ENCODE measurements at regions not wholly inside any gene's neighbourhood (a gene's known extent, or its start where the extent isn't known, plus 50 kb on each side); places are given as distances from the start of the nearest gene placed in this dataset.

GRCh38 chr9:71249729-71250317 is 128.4 kb upstream of the TRPM3 start:
- Mint-ChIP-seq H3K9me3 (no peaks in the 10 kb centered on the region), H3K4me1 (ENCODE audit: low read depth) (no peaks in the 10 kb centered on the region), H3K27ac (no peak overlapping the region), H3K27me3 (ENCODE audit: low read depth) (no peaks in the 10 kb centered on the region), H3K36me3 (ENCODE audit: low read depth) (no peaks in the 10 kb centered on the region), H3K4me3 (no peak overlapping the region)
- DNase-seq (ENCODE audit: low spot score): no peak

DNA sequence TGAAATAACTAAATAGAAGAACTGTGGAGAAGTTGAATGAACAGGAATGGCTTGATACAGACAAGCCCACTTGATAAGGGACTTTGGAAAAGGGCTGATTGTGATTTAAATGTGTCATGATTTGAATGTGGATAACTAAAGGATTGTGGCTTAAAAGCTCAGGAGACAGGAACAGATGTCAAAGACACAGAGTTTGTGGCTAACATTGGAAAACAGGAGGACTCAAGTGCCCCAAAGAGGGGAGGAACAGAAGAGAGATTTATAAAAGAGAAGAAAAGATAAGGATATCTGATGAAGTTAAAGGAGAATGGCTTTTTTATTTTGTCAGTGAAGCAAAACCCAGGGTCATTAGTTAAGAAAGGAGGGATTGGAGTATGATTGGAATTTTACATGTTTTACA is 124.2 kb upstream of the TRPM3 start:
- no peak overlapping the region for H3K4me3 Mint-ChIP-seq
- no peaks in the 10 kb centered on the region for H3K9me3 Mint-ChIP-seq
- no peak for DNase-seq (ENCODE audit: low spot score)
- H3K27ac Mint-ChIP-seq: no peak overlapping the region
- H3K27me3 Mint-ChIP-seq (ENCODE audit: low read depth): no peaks in the 10 kb centered on the region
- H3K36me3 Mint-ChIP-seq (ENCODE audit: low read depth): no peaks in the 10 kb centered on the region
- H3K4me1 Mint-ChIP-seq (ENCODE audit: low read depth): no peaks in the 10 kb centered on the region

DNA sequence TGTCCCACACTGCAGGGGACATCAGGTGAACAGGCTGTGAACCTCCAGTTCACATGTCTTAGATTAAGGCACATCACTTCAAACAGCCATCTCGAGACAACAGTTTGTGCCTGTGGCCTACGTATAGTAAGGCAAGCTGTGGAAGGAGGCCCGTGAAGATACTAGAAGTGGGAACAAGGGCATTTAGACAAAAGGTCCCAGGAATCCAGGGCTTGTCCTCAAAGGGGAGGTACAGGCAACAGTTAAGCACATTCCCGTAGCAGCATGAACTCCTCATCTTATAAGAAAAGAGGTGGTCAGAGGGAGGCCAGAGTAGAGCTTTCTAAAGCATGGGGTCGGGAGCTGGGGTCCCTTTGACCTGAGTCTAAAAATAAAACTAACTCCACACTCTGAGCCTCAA is 122.5 kb upstream of the TRPM3 start:
- no peaks in the 10 kb centered on the region for H3K27me3 Mint-ChIP-seq (ENCODE audit: low read depth)
- no peak overlapping the region for H3K27ac Mint-ChIP-seq
- no peaks in the 10 kb centered on the region for H3K4me1 Mint-ChIP-seq (ENCODE audit: low read depth)
- H3K36me3 Mint-ChIP-seq (ENCODE audit: low read depth): no peaks in the 10 kb centered on the region
- H3K9me3 Mint-ChIP-seq: no peaks in the 10 kb centered on the region
- no peak overlapping the region for H3K4me3 Mint-ChIP-seq
- DNase-seq (ENCODE audit: low spot score): no peak

- Mint-ChIP-seq H3K4me1 (ENCODE audit: low read depth) (no peaks in the 10 kb centered on the region), H3K27me3 (ENCODE audit: low read depth) (no peaks in the 10 kb centered on the region), H3K9me3 (no peaks in the 10 kb centered on the region), H3K27ac (no peak overlapping the region), H3K36me3 (ENCODE audit: low read depth) (no peaks in the 10 kb centered on the region), H3K4me3 (no peak overlapping the region)
- DNase-seq (ENCODE audit: low spot score): no peak
Observed at GRCh38 chr9:71242081-71242480, 120.7 kb upstream of the TRPM3 start.

DNA sequence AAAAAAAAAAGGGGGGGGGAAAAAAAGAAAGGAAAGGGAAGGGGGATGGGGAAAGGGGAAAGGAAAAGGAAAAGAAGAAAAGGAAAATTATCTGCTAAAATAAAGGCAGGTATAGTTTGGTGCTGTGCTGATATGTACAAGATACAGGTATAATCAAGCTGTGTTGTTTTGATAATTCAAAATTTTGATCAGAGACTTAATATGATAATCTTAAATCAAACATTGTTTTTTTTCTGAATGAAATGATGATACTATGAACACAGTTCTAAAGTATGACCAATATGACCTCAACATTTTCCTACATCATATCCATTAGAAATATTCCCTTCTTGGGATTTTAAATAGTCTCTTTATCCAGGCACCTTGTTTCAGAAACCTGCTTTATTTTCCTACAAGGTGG is 115.6 kb upstream of the TRPM3 start:
- Mint-ChIP-seq H3K36me3 (ENCODE audit: low read depth) (no peaks in the 10 kb centered on the region), H3K27ac (no peak overlapping the region), H3K4me3 (no peak overlapping the region), H3K9me3 (no peaks in the 10 kb centered on the region), H3K27me3 (ENCODE audit: low read depth) (no peaks in the 10 kb centered on the region), H3K4me1 (ENCODE audit: low read depth) (no peaks in the 10 kb centered on the region)
- no peak for DNase-seq (ENCODE audit: low spot score)

DNA sequence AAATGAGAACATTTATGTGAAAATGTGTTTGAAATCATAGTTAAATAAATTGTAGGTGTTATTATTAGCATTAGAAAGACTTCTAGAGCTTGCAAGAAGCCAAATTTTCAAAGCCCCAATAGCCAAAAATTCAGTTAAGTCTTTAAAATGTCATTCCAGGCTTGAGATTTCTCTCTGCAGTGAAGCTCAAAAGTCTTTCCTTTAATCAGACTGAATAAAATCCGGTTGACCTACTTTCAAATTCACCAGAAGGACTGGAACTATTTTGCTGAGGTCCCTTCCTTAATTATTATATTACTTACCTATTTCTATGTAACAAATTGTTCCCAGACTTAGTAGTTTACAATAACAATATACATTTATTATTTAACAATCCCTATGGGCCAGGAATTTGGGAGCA is 112.2 kb upstream of the TRPM3 start:
- no peak overlapping the region for H3K27ac Mint-ChIP-seq

GRCh38 chr9:71223953-71224538 is 102.6 kb upstream of the TRPM3 start:
- DNase-seq (ENCODE audit: low spot score): no peak
- no peaks in the 10 kb centered on the region for H3K36me3 Mint-ChIP-seq (ENCODE audit: low read depth)

More for the DNA sequence above, 112.2 kb upstream of the TRPM3 start:
- Mint-ChIP-seq H3K36me3 (ENCODE audit: low read depth) (no peaks in the 10 kb centered on the region), H3K27me3 (ENCODE audit: low read depth) (no peaks in the 10 kb centered on the region), H3K9me3 (no peaks in the 10 kb centered on the region), H3K4me1 (ENCODE audit: low read depth) (no peaks in the 10 kb centered on the region), H3K4me3 (no peak overlapping the region)
- DNase-seq (ENCODE audit: low spot score): no peak

GRCh38 chr9:71218774-71219173 is 97.4 kb upstream of the TRPM3 start:
- Mint-ChIP-seq H3K27me3 (ENCODE audit: low read depth) (no peaks in the 10 kb centered on the region), H3K4me3 (no peak overlapping the region), H3K9me3 (peaks cover 6% of the 10 kb centered on the region), H3K4me1 (ENCODE audit: low read depth) (no peaks in the 10 kb centered on the region), H3K27ac (no peak overlapping the region), H3K36me3 (ENCODE audit: low read depth) (no peaks in the 10 kb centered on the region)
- DNase-seq (ENCODE audit: low spot score): no peak

More at GRCh38 chr9:71223953-71224538, 102.6 kb upstream of the TRPM3 start:
- H3K27me3 Mint-ChIP-seq (ENCODE audit: low read depth): no peaks in the 10 kb centered on the region
- H3K9me3 Mint-ChIP-seq: no peaks in the 10 kb centered on the region
- H3K4me1 Mint-ChIP-seq (ENCODE audit: low read depth): no peaks in the 10 kb centered on the region
- H3K27ac Mint-ChIP-seq: no peak overlapping the region
- H3K4me3 Mint-ChIP-seq: no peak overlapping the region

GRCh38 chr9:71213633-71214032 is 92.2 kb upstream of the TRPM3 start:
- DNase-seq (ENCODE audit: low spot score): no peak
- no peaks in the 10 kb centered on the region for H3K36me3 Mint-ChIP-seq (ENCODE audit: low read depth)
- no peaks in the 10 kb centered on the region for H3K4me1 Mint-ChIP-seq (ENCODE audit: low read depth)
- H3K27ac Mint-ChIP-seq: no peak overlapping the region
- peaks cover 6% of the 10 kb centered on the region for H3K9me3 Mint-ChIP-seq
- no peak overlapping the region for H3K4me3 Mint-ChIP-seq
- H3K27me3 Mint-ChIP-seq (ENCODE audit: low read depth): no peaks in the 10 kb centered on the region

GRCh38 chr9:71210326-71210725 is 88.9 kb upstream of the TRPM3 start:
- peaks cover 6% of the 10 kb centered on the region for H3K9me3 Mint-ChIP-seq
- no peak overlapping the region for H3K4me3 Mint-ChIP-seq
- no peaks in the 10 kb centered on the region for H3K36me3 Mint-ChIP-seq (ENCODE audit: low read depth)
- no peaks in the 10 kb centered on the region for H3K27me3 Mint-ChIP-seq (ENCODE audit: low read depth)
- no peaks in the 10 kb centered on the region for H3K4me1 Mint-ChIP-seq (ENCODE audit: low read depth)
- H3K27ac Mint-ChIP-seq: no peak overlapping the region
- no peak for DNase-seq (ENCODE audit: low spot score)

- Mint-ChIP-seq H3K4me3 (no peak overlapping the region), H3K9me3 (peaks cover 6% of the 10 kb centered on the region), H3K27ac (no peak overlapping the region), H3K36me3 (ENCODE audit: low read depth) (no peaks in the 10 kb centered on the region), H3K4me1 (ENCODE audit: low read depth) (no peaks in the 10 kb centered on the region), H3K27me3 (ENCODE audit: low read depth) (no peaks in the 10 kb centered on the region)
- no peak for DNase-seq (ENCODE audit: low spot score)
Observed at GRCh38 chr9:71209890-71210289, 88.5 kb upstream of the TRPM3 start.

- Mint-ChIP-seq H3K27ac (no peak overlapping the region), H3K36me3 (ENCODE audit: low read depth) (no peaks in the 10 kb centered on the region), H3K9me3 (no peaks in the 10 kb centered on the region), H3K4me3 (no peak overlapping the region), H3K27me3 (ENCODE audit: low read depth) (no peaks in the 10 kb centered on the region), H3K4me1 (ENCODE audit: low read depth) (no peaks in the 10 kb centered on the region)
- no peak for DNase-seq (ENCODE audit: low spot score)
Observed at GRCh38 chr9:71202931-71203330, 81.5 kb upstream of the TRPM3 start.

DNA sequence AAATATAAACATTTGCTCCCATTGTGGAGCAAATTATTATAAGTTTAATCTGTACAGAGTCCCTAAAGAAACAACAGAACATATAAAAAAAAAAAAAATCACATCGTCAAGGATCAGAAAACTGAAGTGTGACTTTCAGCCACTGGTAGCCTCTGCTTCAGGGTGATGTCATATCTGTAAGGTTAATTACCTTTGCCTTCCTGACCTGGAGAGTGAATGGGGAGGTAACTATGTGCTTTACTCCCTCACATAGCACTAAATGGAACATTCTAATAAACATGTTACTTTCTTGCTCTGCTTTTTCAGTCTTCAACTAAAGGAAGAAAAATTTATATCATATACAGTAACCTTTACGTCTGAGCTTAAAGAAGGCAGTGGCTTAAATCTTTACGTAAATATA is 70.3 kb upstream of the TRPM3 start:
- Mint-ChIP-seq H3K36me3 (ENCODE audit: low read depth) (no peaks in the 10 kb centered on the region), H3K27ac (no peak overlapping the region), H3K4me3 (no peak overlapping the region), H3K4me1 (ENCODE audit: low read depth) (no peaks in the 10 kb centered on the region), H3K27me3 (ENCODE audit: low read depth) (no peaks in the 10 kb centered on the region), H3K9me3 (peaks cover 5% of the 10 kb centered on the region)
- DNase-seq (ENCODE audit: low spot score): no peak

DNA sequence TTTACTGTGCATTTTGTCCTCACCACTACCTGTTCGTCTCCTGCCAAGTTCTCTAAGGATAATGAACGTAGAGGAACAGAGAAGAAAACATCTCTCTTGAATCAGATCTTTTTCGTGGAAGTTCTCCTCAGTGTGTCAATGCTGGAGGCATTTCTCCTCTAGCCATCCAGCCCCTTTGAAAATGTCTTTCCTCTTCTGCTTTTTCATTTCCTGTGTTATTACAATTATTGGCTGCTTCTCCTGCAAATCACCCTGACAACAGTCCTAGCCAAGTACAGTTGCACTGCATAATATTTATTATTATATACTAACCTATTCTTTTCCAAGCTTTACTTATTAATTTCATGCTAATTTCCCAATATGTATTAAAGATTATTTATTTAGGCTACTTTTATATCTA is 61.8 kb upstream of the TRPM3 start:
- Mint-ChIP-seq H3K4me1 (ENCODE audit: low read depth) (no peaks in the 10 kb centered on the region), H3K27ac (no peak overlapping the region), H3K9me3 (no peaks in the 10 kb centered on the region), H3K27me3 (ENCODE audit: low read depth) (no peaks in the 10 kb centered on the region), H3K36me3 (ENCODE audit: low read depth) (no peaks in the 10 kb centered on the region), H3K4me3 (no peak overlapping the region)
- DNase-seq (ENCODE audit: low spot score): no peak

- Mint-ChIP-seq H3K4me1 (ENCODE audit: low read depth) (no peaks in the 10 kb centered on the region), H3K27me3 (ENCODE audit: low read depth) (no peaks in the 10 kb centered on the region), H3K9me3 (no peaks in the 10 kb centered on the region), H3K27ac (no peak overlapping the region), H3K36me3 (ENCODE audit: low read depth) (no peaks in the 10 kb centered on the region), H3K4me3 (no peak overlapping the region)
- DNase-seq (ENCODE audit: low spot score): no peak
Observed at GRCh38 chr9:71179183-71179582, 57.8 kb upstream of the TRPM3 start.

Data from T-helper 2 cell treated with Interferon-gamma antibody and Interleukin-4, amounts not matched to agents 5 μg/mL and 100 μg/mL, for 36 hours (primary cell).